Globus pallidus (tissue), 1 donor: ENCODE measurements at regions not wholly inside any gene's neighbourhood (a gene's known extent, or its start where the extent isn't known, plus 50 kb on each side); places are given as distances from the start of the nearest gene placed in this dataset.
"Not testable (repeated sequence)": the region's sequence is repeated elsewhere in the genome, so short reads cannot be mapped to it uniquely, and the experiment has no call there.

Experiments used
- DNase-seq: peaks from one replicate; pipeline ENCODE4 v3.0.0-alpha.2; 2015; ENCODE audit warnings: low spot score

DNA sequence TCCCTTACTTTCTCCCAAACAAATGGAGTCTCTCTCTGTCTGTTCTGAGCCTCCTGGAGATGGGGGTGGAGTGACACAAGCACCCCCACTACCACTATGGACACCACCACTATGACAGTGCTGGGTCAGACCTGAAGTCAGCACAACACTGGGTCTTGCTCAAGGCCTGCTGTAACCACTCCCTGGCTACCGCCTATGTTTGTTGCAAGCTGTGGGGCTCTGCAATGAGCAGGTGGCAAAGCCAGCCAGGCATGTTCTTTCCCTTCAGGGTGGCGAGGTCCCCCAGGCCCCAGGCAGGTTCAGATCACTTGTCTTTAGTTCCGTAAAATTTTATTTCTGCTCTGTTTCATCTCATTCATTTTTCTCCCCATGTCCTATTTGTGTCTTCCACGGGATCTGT lies 349.8 kb downstream of the TMEM121 start:
- DNase-seq, result no peak

DNA sequence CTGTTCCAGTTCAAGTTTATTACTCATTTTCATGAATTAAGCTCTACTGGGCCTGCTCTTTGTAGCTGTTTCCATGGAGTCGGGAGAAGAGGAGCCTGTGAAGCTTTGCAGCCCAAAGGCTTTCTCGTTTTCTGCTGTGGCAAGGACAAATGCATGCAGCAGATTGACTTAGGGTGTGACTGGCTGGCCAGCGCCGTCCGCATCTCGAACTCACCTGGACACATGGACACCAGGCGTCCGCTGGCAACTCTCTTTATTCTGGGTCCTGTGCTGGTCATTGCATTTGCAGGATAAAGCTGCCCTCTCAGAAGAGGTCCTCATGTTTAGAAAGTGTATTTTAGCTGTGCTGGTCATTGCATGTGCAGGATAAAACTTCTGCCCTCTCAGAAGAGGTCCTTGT lies 350.4 kb downstream of the TMEM121 start:
- DNase-seq, result no peak

DNA sequence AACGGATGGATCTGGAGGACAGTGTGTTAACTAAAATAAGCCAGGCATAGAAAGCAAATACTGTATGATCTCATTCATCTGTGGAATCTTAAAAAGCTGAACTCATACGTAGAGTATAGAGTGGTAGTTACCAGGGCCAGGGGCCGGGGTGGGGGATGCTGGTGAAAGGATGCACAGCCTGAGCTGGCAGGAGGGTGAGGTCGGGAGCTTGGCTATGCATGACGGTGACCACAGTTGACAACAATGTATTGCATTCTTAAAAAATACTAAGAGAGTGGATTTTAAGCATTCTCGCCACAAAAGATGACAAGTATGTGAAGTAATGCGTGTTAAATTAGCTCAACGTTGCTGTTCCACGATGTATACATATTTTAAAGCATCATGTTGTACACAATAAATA lies 351.3 kb downstream of the TMEM121 start:
- DNase-seq, result no peak

DNA sequence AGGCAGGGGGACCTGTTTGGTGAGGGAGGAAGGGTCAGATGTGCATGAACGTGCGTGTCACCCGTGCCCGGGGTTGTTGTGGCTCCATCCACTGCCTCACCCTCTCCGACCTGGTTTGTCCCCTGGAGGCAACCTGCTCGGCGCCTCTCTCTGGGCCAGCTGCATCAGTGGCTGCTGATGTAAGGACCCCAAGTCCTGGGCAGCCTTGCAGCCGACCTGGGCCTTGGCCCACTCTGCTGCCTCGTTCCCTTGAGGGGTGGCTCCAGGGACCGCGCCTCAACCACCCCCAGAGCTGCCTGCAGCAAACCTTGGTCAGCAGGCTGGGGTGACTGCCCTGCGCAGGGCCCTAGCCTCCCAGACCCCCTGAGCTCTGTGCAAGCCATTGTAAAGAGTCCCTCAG lies 351.7 kb downstream of the TMEM121 start:
- DNase-seq, result no peak

DNA sequence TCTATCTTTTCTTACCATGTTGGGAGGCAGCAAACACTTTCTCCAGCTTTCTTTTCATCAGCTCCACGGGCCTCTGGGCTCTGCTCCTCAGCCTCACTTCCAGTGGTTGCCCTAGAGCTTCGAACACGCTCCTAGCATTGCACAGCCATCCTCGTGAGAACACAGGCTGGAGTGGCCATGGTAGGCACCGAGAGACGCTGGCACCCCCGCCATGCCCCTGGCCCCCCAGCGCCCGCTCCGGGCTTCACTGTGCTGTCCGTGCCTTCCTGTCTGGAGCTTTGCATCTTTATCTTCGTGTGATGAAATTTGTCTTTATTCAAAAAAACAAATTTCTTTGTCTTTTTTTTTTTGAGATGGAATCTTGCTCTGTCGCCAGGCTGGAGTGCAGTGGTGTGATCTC lies 352.2 kb downstream of the TMEM121 start:
- no peak for DNase-seq

DNA sequence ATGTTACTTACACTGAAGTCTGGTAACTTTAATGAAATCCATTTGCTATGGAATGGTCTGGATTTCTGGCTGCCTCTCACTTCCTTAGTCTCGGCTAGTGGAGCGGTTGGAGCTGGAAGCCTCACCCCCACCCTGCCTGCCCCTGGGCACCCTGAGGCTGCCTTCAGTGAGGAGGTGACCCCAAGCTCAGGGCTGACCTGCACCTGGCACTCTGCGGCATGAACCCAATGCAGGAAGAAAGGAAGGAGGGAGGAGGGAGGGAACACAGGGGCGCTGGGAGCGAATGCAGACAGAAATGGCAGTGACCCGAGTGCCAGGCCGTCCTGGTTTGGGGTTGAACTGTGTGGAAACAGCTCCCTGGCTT lies 353.1 kb downstream of the TMEM121 start:
- no peak for DNase-seq

DNA sequence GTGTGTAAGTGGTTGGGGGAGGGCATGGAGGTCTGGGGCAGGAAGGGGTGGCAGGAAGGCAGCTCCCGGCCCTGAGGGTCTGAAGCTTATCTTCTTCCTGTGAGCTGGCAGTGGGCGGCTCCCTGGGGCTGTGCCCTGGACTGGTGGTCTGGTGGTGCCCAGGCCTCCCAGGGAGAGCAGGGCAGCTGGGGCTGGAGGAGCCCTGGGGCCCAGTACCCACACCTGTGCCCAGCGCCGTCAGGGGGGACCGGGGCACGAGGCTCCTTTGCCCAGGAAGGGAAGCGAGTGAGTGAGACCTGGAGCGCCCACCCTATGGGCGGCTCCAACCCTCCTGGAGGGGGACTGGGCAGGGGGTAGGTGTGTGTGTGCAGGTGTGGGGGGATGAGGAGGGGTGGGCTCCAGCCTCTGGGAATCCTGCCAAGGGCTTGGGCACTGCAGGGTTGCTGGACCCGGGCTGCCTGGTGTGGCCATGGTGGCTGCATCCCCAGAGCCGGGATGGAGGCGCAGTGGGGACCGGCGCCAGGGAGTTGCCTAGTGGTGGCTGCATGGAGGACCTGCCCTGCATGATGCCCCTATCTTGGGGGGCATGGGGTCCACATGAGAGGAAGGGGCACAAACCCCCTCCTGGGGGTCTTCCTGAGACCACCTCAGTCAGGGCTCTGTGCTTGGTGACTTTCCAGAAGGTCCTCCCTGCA lies 353.6 kb downstream of the TMEM121 start:
- no peak for DNase-seq

DNA sequence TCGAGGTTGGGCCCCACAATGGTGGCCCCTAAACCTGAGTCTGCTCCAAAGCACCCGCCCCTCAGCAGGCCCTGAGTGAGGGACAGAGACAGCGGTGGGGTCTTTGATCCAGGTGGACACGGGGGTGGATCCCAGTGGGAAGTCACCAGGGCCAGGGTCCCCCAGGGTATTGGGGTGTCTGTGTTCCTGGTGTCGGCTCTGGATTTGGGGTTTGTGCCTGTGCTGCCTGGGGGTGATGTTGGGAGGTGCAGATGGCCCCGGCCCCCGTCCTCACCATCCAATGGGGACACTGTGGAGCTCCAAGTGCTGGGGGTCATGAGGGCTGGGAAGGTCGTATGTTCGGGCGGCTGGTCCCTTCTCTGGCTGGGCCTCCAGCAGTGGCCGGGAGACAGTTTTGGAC lies 354.2 kb downstream of the TMEM121 start:
- DNase-seq, result no peak

DNA sequence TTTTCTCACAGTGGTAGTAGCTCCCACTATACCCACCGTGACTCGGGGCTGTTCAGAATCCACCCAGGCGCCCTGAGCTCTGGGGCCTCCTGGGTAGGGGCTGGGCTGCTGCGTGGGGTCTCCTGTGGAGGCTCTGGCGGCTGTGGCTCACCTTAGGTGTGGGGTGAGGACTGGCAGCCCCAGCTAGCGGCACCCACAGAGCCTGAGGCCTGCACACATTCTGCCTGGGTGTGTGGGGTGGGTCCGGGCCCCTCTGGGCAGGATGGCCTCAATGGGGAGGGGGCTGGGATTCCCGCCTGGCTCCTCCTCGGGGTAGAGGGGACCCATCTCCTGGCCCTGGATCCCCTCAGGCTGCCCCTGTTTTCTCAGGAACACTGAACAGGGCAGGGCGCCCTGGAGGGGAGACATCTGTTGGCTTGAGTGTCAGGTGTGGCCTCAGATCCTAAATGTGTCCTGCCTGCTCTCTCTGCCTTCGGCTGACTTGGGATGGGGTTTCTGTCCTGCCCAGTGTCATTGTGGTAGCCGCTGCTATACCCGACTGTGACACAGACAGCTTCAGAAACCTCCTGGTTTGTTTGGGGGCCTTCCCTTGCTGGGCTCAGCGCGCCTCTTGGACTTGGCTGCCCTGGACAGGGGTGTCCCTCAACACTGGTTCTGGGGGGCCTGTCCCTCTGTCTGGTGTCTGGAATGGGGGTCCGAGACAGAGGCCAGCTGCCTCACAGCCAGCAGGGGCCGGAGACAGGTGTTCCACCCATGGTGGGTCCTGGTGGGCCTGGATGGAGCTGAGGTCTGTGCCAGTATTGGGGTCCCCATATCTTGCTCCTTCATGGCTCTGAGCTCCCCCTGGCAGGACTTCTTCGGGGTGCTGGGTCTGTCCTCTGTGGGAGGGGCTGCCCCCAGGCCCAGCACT lies 354.9 kb downstream of the TMEM121 start:
- no peak for DNase-seq

DNA sequence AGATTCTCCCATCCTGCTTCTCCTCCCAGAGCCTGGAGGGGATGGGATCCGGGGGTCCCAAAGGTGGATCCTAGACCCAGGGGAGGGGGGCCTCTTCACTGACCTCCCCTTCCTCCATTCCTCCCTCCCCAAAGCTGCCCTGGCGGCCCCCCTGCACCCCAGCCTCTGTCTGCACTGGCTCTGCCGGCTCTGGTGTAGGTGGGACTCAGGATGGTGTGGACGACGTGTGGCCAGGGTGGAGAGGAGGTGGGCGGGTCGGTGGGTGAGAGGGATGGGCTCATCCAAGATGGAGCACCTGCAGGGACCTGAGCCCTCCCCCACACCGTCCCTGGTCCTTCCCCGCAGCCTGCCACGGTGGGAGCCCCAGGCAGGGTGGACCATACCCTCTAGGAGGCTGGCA lies 355.6 kb downstream of the TMEM121 start:
- not testable (repeated sequence) for DNase-seq

DNA sequence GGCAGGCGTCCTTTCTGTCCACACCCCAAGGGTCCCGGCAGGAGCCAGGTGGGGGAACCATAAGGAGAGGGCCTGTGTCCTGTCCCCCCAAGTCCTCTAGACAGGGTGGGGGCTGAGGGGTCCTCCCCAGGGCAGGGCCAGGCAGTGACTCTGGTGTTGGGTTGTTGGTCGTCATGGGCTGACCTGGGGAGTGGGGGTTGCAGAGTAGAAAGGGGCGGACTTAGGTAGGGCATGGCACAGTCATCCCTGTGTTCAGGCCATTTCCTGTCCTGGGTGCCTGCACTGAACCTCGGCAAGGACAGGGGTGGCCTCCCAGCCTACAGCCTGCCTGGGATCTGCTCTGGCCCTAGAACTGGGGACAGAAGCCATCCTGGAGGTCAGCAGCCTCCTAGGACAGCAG lies 356.2 kb downstream of the TMEM121 start:
- no peak for DNase-seq

DNA sequence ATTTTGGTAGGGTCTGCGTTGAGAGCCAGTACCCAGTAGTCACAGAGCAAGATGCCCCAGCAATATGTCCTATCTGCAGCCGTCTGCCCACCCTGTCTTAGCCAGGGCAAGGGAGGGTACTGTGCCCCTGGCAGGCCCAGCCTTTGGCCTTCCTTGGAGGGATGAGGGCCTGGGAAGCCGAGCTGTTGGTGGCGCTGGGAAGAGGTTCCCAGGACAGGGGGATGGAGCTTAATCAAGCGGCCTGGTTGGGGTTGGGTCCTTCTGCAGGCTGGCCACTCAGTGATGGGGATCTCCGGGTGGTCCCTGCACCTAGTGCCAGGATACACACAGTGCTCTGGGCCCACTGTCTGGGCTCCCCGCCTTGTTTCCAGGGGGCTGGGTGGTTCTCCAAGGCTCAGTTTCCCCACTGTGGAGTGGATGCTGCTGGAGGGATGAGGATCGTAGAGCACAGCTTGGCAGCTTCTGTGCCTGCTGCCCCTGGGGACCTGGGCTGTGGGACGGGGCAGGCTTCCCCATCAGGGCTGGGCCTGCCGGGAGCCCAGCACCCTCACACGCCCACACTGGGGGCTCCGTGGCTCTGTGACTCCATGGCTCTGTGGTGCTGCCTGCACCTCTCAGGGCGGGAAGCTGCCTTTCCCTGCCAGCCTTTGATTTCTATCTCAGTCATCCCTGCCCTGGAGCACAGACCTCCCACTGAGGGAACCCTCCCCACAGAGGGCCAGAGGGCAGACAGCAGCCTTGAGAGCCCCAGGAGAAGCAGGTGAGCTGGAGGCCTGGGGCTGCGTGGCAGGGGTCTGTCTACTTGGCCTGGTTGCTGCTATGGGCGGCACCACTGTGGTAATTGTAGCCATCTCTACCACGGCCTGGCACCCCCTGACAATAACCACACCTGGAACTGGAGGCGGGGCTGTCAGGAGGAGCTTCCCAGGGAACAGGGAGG lies 357.0 kb downstream of the TMEM121 start:
- no peak for DNase-seq

DNA sequence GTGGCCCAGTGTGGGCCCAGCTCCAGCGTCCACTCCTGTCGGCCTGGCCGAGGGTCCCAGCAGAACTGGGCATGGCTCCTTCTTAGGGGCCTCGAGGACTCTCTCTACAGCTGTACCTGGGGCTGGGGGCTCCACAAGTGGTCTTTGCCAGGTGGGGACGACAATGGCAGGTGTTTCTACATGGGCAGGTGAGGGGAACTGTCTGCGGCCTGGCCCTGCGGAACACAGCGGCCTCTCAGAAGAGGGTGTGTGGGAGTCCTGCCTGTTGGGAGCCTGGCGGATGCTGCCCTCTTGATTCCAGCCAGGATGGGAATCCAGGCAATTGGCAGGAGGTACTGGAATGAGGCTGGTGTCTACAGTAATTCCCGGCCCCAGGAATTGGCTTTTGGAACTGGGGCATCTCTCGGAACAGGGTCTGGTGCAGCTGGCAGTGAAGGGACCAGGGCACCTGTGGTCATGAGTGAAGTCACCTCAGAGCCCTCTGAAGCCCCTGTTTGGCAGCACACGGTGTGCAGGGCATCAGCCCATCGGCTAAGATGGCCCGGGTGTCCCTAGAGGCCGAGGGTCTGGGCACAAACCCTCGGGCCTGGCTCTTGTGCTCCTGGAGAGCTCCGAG lies 357.9 kb downstream of the TMEM121 start:
- DNase-seq, result not testable (repeated sequence)

DNA sequence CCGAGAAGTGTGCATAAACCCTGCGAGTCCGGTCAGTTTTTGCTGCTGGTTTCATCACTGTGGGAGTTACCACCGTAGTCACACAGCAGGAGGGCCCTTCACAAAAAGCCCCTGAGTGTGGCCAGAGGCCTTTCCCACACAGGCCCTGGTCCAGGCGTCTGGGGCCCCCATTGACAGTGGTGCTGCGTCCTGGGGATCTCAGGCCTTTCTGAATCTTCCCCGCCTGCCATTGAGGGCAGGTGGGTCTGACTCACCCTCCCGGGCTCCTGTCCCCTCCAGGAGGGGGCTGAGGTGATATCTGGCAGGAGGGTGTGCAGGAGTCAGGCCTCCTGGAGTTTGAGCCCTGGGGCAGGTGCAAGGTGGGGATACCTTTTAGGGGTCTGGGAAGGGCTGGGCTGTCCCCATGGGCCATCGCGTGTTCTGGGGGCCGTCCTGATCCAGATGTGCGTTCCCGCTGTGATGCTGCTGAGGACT lies 358.5 kb downstream of the TMEM121 start:
- no peak for DNase-seq

DNA sequence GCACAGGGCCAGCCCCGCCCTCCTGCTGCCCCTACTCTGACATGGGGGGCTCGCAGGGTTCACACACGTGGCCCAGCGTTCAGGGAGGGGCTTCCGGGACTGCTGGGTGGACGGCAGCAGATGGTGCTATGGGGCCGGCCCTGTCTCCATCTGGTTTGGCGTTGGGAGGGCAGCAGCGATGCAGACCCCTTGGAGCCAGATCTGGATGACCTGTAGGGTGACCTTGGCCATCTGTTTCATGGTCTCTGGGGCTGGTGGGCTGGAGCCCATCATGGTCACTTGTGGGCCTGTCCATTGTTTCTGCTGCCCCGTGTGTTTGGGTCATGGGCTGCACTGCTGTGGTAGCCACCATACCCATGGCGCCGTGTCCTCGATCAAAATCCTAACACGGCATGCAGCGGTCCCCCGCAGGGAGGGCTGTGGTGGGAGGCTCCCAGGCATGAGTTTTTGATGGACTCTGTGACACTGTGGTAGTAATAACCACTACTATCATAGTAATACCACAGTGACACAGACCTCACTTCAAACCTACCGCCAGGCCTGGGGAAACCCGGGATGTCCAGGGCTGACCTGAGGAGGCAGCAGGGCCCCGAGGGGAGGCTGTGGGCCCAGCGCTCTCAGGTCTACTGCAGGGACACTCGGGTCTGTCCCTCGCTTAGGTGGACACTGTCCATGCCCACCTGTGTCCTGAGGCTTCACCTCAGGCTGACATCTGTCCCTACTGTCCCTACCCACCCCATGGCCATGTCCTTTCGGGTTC lies 359.4 kb downstream of the TMEM121 start:
- DNase-seq, result no peak

DNA sequence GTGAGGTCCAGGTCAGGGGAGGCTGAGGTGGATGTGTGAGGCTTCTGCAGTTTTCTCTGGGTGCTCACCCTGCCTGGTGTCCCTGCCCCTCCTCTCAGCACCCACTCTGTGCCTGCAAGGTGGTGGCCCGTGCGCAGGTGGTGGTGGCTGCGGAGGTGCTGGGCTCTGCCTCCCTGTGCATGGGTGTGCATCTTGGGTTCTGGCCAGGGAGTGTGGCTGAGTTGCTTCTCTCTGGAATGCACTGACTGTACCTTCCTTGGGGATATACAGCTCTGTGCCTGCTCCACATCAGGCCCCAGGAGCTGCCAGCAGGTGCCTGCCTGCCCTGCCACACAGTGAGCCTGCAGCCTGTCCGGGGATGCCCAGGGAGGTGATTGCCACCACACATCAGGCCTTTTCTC lies 360.4 kb downstream of the TMEM121 start:
- not testable (repeated sequence) for DNase-seq

DNA sequence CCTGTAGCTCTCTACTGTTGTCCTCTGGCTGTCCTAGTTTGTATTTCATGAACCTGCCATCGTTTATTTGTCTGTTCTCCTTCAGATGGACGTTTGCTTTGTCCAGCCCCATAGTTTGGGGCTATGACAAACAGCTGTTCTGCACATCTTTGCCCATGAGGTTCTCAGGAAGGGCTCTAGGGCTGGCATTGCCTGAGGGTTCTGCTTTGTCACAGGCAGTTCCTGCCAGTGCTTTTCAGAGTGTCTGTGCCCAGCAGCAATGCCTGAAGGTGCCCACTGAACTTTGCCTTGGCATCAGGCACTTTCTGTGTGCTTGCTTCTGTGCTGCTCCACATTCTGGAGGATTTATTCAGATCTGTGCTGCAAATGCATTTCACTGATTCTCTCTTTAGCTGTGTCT lies 361.3 kb downstream of the TMEM121 start:
- no peak for DNase-seq

DNA sequence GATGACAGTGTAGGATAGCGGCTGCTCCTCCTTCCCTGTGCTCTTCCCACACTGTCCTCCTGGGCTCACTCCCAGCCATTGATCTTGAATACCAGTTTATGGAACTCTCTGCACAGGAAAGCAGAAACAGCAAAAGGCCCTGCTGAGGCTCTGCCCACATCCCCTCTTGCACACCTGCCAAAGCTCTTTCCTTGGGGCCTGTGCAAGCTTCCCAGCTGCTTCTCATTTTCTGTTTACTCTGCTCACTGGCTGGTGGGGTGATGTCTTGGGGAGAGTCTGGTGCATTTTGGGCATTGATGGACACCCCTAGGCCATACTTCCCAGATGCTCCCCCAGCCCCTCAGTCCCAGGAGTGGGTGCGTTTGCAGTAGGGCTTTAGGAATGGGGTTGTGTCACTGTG lies 361.8 kb downstream of the TMEM121 start:
- DNase-seq, result no peak

DNA sequence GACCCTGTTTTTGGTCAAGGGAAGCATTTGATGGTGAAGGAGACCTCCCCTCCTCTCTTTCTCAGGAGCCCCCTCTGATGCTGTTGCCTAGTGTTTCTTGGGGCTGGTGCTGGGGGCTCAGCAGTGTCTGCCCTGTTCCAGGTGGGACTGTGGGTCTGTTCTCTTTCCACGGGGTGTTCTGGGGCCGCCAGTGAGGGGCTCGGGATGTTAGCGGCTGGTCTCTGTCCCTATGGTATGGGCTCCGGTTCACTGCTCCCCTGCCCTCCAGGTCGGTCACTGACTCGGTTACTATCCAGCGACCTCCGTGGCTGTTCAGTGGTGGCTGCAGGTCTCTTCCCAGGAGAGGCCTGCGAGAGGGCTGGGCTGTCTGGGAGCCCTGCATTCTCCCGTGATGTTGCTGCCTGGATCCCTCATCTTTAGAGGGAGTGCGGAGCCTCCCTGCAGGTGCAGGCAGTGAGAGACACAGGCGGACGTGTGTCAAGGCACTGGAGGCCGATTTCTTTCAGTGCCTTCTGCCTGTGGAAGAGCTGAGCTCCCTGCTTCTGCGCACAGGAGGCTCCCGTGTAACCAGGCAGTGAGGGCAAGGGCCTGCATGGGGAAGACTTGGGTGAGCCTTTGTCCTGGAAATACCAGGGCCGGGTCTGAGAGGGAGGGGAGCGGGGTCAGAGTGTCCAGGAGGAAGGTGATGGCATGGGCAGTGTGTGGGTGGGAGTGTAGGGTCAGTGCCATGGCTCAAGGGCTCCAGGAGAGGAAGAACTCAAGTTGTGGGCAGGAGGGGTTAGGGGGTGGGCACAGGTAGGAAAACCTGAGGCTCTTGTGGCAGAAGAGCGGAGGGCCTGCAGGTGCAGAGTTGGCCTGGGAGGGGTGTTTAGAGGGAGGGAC lies 362.6 kb downstream of the TMEM121 start:
- DNase-seq, result no peak
